B cell (primary cell): ENCODE measurements at regions not wholly inside any gene's neighbourhood (a gene's known extent, or its start where the extent isn't known, plus 50 kb on each side); places are given as distances from the start of the nearest gene placed in this dataset.

Experiments used
- ATAC-seq: fragments of 200-7000 bp; cut with Tn5 transposase; one replicate; pipeline ENCODE4 v1.10.0; 2021; ENCODE audit warnings: low read depth, mild to moderate bottlenecking, moderate number of reproducible peaks, moderate library complexity
- CTCF ChIA-PET: fragments of 350-600 bp; sonication (Branson Sonifier 250); formaldehyde crosslinking; loops from one replicate; lab custom pipeline; 2021; ENCODE audit warnings: antibody characterized with exemption, inconsistent platforms; lab: Charles Lee
- POLR2A ChIA-PET: fragments of 350-600 bp; sonication (Branson Sonifier 250); formaldehyde crosslinking; loops from one replicate; lab custom pipeline; 2021; ENCODE audit warnings: antibody characterized with exemption; lab: Charles Lee
- DNase-seq: peaks from one replicate; pipeline ENCODE4 v3.0.0; 2013
- H2AFZ ChIP-seq: 2 replicates; pipeline ENCODE4 v1.6.1; 2012; ENCODE audit warnings: mild to moderate bottlenecking, low read depth, low read length; ENCODE audit not compliant: insufficient read depth, poor library complexity, severe bottlenecking
- H3K27ac ChIP-seq, 2 donors: 1 replicate in 1 of 2; 2 replicates in 1 of 2; pipeline ENCODE4 v1.5.1; 2012 to 2013; ENCODE audit warnings: low read length in 2 of 2, mild to moderate bottlenecking in 2 of 2, moderate library complexity in 1 of 2
- H3K27me3 ChIP-seq, 4 experiments: fragments of 200-600 bp in 1 of 4; sonication (generic) in 1 of 4; replicated peaks in 1 of 4; 1 replicate in 2 of 4; 2 replicates in 2 of 4; pipeline versions ENCODE4 v1.6.1 to v1.7.0; 2013 to 2016; ENCODE audit warnings: low read length in 3 of 4, mild to moderate bottlenecking in 2 of 4, mixed read lengths in 1 of 4, moderate library complexity in 1 of 4; ENCODE audit not compliant: insufficient read depth in 4 of 4, control insufficient read depth in 3 of 4; ENCODE audit errors: control extremely low read depth in 1 of 4
- H3K36me3 ChIP-seq, 2 experiments: replicated peaks in 1 of 2; 1 replicate in 1 of 2; 2 replicates in 1 of 2; pipeline versions ENCODE4 v1.6.1 to v1.7.1; 2013; ENCODE audit warnings: low read length in 1 of 2; ENCODE audit not compliant: insufficient read depth in 2 of 2, control insufficient read depth in 1 of 2; ENCODE audit errors: control extremely low read depth in 1 of 2, extremely low read depth in 1 of 2
- H3K4me1 ChIP-seq, 2 donors: fragments of 200-600 bp in 1 of 2; sonication (generic) in 1 of 2; 1 replicate in 1 of 2; 2 replicates in 1 of 2; pipeline versions ENCODE4 v1.5.1 to v1.6.1; 2013 to 2017; ENCODE audit warnings: low read length in 2 of 2; ENCODE audit not compliant: control insufficient read depth in 2 of 2, insufficient read depth in 2 of 2
- H3K4me2 ChIP-seq: replicated peaks from 2 replicates; pipeline ENCODE3; 2012; ENCODE audit warnings: mild to moderate bottlenecking, low read depth, low read length; ENCODE audit not compliant: poor library complexity, severe bottlenecking
- H3K4me3 ChIP-seq, 5 experiments: fragments of 200-600 bp in 1 of 5; sonication (generic) in 1 of 5; 1 replicate in 3 of 5; 2 replicates in 2 of 5; pipeline versions ENCODE4 v1.5.1 to v1.7.0; 2011 to 2016; ENCODE audit warnings: low read length in 4 of 5, mild to moderate bottlenecking in 4 of 5, low read depth in 2 of 5, control low read depth in 1 of 5, moderate library complexity in 1 of 5; ENCODE audit not compliant: insufficient read depth in 1 of 5; ENCODE audit errors: control extremely low read depth in 1 of 5, extremely low read depth in 1 of 5
- H3K79me2 ChIP-seq: fragments of 200-600 bp; sonication (generic); one replicate; pipeline ENCODE4 v1.6.0; 2016; ENCODE audit warnings: low read length; ENCODE audit not compliant: control insufficient read depth, insufficient read depth
- H3K9ac ChIP-seq: fragments of 200-600 bp; sonication (generic); 2 replicates; pipeline ENCODE4 v1.6.1; 2017; ENCODE audit warnings: mild to moderate bottlenecking, low read length, moderate library complexity
- H3K9me3 ChIP-seq, 3 donors: one replicate each; pipeline versions ENCODE4 v1.6.1 to v1.7.1; 2013; ENCODE audit warnings: low read length in 2 of 3; ENCODE audit not compliant: control insufficient read depth in 2 of 3, insufficient read depth in 1 of 3; ENCODE audit errors: control extremely low read depth in 1 of 3
- H4K20me1 ChIP-seq: 2 replicates; pipeline ENCODE4 v1.6.0; 2012; ENCODE audit warnings: mild to moderate bottlenecking, low read length; ENCODE audit not compliant: insufficient read depth, control insufficient read depth, poor library complexity, severe bottlenecking
- H3K27ac Mint-ChIP-seq: one replicate; pipeline ENCODE4 v1.8.0; 2021; ENCODE audit warnings: mixed read lengths
- H3K27me3 Mint-ChIP-seq: one replicate; pipeline ENCODE4 v1.8.0; 2021; ENCODE audit warnings: mixed read lengths
- H3K4me1 Mint-ChIP-seq: one replicate; pipeline ENCODE4 v1.8.0; 2021; ENCODE audit warnings: mixed read lengths
- H3K4me3 Mint-ChIP-seq: one replicate; pipeline ENCODE4 v1.8.0; 2021; ENCODE audit warnings: mixed read lengths
- H3K9me3 Mint-ChIP-seq: one replicate; pipeline ENCODE4 v1.8.0; 2022; ENCODE audit warnings: mixed read lengths; ENCODE audit not compliant: insufficient read depth
- EZH2 ChIP-seq: IDR thresholded peaks from 2 replicates; pipeline ENCODE4 v1.6.1; 2012; ENCODE audit warnings: borderline replicate concordance, low read depth, mild to moderate bottlenecking, moderate library complexity, low read length; ENCODE audit not compliant: insufficient read depth, poor library complexity, severe bottlenecking
- WGBS: methylation state at CpG from one replicate; pipeline ENCODE4 v1.1.5; 2013; ENCODE audit warnings: missing lambda C conversion rate; ENCODE audit not compliant: insufficient coverage; 5-methylcytosine and 5-hydroxymethylcytosine counted together
- intact Hi-C: fragments of 100-400 bp; cut with micrococcal nuclease; formaldehyde crosslinking; loops from one replicate; pipeline ENCODE4 v1.10.0; 2022
- TF ChIP-seq, protein P1 (sequence below): fragments of 200-600 bp; IDR thresholded peaks from one replicate; pipeline ENCODE4 v1.8.0; 2022; ENCODE audit warnings: antibody characterized with exemption, mild to moderate bottlenecking

DNA sequence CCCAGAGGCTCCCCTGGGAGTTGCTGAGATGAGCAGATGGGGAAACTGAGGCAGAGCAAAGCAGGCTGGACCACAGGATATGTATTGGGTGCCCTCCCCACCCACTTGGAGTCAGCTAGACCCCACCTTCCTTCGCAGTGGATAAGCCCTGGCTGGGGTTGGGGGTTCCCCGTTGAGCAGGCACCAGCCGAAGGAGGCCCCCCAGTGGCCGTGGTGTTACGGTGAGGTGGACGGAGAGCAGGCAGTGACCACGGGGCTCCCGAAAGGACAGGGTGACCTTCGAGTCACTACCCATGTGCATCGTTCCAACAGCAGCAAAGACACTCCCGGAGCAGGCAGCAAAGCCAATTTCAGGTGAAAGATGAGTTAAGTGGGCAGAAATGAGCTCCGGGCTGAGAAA is 62.4 kb upstream of the ADGRE5 start:
- 47% methylated on average over 11 of the region's 12 CpGs for WGBS
- TF ChIP-seq, protein P1, sequence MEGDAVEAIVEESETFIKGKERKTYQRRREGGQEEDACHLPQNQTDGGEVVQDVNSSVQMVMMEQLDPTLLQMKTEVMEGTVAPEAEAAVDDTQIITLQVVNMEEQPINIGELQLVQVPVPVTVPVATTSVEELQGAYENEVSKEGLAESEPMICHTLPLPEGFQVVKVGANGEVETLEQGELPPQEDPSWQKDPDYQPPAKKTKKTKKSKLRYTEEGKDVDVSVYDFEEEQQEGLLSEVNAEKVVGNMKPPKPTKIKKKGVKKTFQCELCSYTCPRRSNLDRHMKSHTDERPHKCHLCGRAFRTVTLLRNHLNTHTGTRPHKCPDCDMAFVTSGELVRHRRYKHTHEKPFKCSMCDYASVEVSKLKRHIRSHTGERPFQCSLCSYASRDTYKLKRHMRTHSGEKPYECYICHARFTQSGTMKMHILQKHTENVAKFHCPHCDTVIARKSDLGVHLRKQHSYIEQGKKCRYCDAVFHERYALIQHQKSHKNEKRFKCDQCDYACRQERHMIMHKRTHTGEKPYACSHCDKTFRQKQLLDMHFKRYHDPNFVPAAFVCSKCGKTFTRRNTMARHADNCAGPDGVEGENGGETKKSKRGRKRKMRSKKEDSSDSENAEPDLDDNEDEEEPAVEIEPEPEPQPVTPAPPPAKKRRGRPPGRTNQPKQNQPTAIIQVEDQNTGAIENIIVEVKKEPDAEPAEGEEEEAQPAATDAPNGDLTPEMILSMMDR, result no peak
- no peak for TF ChIP-seq EZH2
- CTCF ChIA-PET, result no interaction called here
- no peaks in the 10 kb centered on the region for H3K27me3 Mint-ChIP-seq
- no peak overlapping the region for H3K9ac ChIP-seq
- no peaks in the 10 kb centered on the region for H3K9me3 Mint-ChIP-seq
- DNase-seq, result no peak
- no peak overlapping the region for H3K27ac Mint-ChIP-seq
- no peak overlapping the region for H3K27ac ChIP-seq
- H3K27me3 ChIP-seq, result no peaks in the 10 kb centered on the region
- no peak overlapping the region for H3K4me3 ChIP-seq
- no peak overlapping the region for H2AFZ ChIP-seq
- H3K79me2 ChIP-seq, result no peaks in the 10 kb centered on the region
- H3K4me1 Mint-ChIP-seq, result no peaks in the 10 kb centered on the region
- ATAC-seq, result no peak
- no peaks in the 10 kb centered on the region for H3K9me3 ChIP-seq
- POLR2A ChIA-PET, result interaction anchor here (0.5 kb wide), 1 partner anchor 271 kb away, joined by 3 read pairs; no protein-coding TSS in a partner anchor
- no peaks in the 10 kb centered on the region for H4K20me1 ChIP-seq
- intact Hi-C loops, result no loop called here
- no peaks in the 10 kb centered on the region for H3K36me3 ChIP-seq
- H3K4me2 ChIP-seq, result no peak overlapping the region
- no peaks in the 10 kb centered on the region for H3K4me1 ChIP-seq
- no peak overlapping the region for H3K4me3 Mint-ChIP-seq

DNA sequence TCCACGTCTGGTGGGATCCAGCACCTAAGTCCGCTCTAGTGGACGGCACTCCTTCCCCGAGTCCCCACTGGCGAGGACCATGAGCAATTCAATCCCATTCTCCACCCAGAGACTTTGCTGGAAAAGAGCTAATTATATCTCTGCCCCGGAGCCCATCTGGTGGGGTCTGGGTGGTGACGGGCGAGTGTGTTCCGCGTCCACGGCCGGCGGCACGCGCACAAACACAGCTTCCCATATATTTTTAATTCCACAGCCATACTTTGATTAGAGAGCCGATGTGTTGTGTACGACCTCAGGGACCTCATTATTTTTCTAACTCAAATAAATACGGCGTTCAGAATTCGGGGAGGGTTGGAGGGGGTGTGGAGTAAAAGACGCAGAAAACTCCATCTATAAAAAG is 64.1 kb upstream of the ADGRE5 start:
- CTCF ChIA-PET, result no interaction called here
- no peak overlapping the region for H3K4me2 ChIP-seq
- 87% methylated on average over 3 of the region's 21 CpGs for WGBS
- no peak overlapping the region for H3K9ac ChIP-seq
- TF ChIP-seq, protein P1, result no peak
- no peak for TF ChIP-seq EZH2
- no peak overlapping the region for H3K4me3 ChIP-seq
- Mint-ChIP-seq H3K27ac (no peak overlapping the region), H3K9me3 (no peaks in the 10 kb centered on the region), H3K27me3 (no peaks in the 10 kb centered on the region), H3K4me3 (no peak overlapping the region), H3K4me1 (no peaks in the 10 kb centered on the region)
- DNase-seq (no peak), ATAC-seq (no peak)
- no peaks in the 10 kb centered on the region for H3K79me2 ChIP-seq
- no peaks in the 10 kb centered on the region for H3K4me1 ChIP-seq
- no peak overlapping the region for H2AFZ ChIP-seq
- H3K36me3 ChIP-seq, result no peaks in the 10 kb centered on the region
- H3K9me3 ChIP-seq, result no peaks in the 10 kb centered on the region
- intact Hi-C loops, result no loop called here
- H3K27ac ChIP-seq, result no peak overlapping the region
- POLR2A ChIA-PET, result no interaction called here
- no peaks in the 10 kb centered on the region for H4K20me1 ChIP-seq
- no peaks in the 10 kb centered on the region for H3K27me3 ChIP-seq
